ENCODE measurements at regions not wholly inside any gene's neighbourhood (a gene's known extent, or its start where the extent isn't known, plus 50 kb on each side); places are given as distances from the start of the nearest gene placed in this dataset.

- in situ Hi-C loops (cut with MboI) (no loop called here), intact Hi-C loops (cut with micrococcal nuclease; ENCODE audit: unreplicated experiment) (no loop called here)
- Histone ChIP-seq H3K4me3 (no peak overlapping the region), H3K9me3 (replicated peaks; ENCODE audit: control insufficient read depth, insufficient read depth, low read length) (no peaks in the 10 kb centered on the region), H3K27me3 (replicated peaks in 1 of 2; ENCODE audit: control insufficient read depth in 2 of 2, insufficient read depth in 2 of 2, low read length in 1 of 2) (no peaks in the 10 kb centered on the region), H3K36me3 (ENCODE audit: control insufficient read depth in 2 of 2, insufficient read depth in 2 of 2, low read length in 1 of 2) (no peaks in the 10 kb centered on the region), H3K4me1 (ENCODE audit: control insufficient read depth, insufficient read depth, low read length) (no peaks in the 10 kb centered on the region), H2AFZ (ENCODE audit: control insufficient read depth, low read depth, low read length) (no peak overlapping the region), H3K79me2 (ENCODE audit: control insufficient read depth, insufficient read depth, low read length) (no peaks in the 10 kb centered on the region), H3K27ac (ENCODE audit: control insufficient read depth, insufficient read depth) (no peak overlapping the region), H3K9ac (ENCODE audit: control insufficient read depth, insufficient read depth, low read length) (no peak overlapping the region), H4K20me1 (ENCODE audit: control insufficient read depth, insufficient read depth) (no peaks in the 10 kb centered on the region), H3K4me2 (ENCODE audit: control insufficient read depth, insufficient read depth) (no peak overlapping the region)
- no peak for ATAC-seq
- no TSS peak for BruUV-seq (replicated peaks)
- WGBS (ENCODE audit: insufficient coverage, insufficient replicate concordance, low lambda C conversion rate, missing lambda C conversion rate): 31% methylated on average over 4 of the region's 4 CpGs
- no peak for TF ChIP-seq RFX5 (IDR thresholded peaks at IDR 0.05; ENCODE audit: low read depth, low read length)
- no peak for TF ChIP-seq ZNF24 (IDR thresholded peaks at IDR 0.05)
- TF ChIP-seq POLR2AphosphoS5 (IDR thresholded peaks at IDR 0.05; ENCODE audit: low read length): no peak
- no peak for TF ChIP-seq E2F4 (IDR thresholded peaks at IDR 0.05; ENCODE audit: low read depth, low read length)
- no peak for TF ChIP-seq FOS (IDR thresholded peaks at IDR 0.05; ENCODE audit: borderline replicate concordance, extremely low read depth, insufficient read length)
- no peak for TF ChIP-seq STAT3 (IDR thresholded peaks at IDR 0.05; ENCODE audit: low read depth, low read length)
- no peak for TF ChIP-seq ELK1 (IDR thresholded peaks at IDR 0.05; ENCODE audit: low read depth, low read length)
- TF ChIP-seq RELA (IDR thresholded peaks at IDR 0.05; ENCODE audit: borderline replicate concordance, partially characterized antibody): no peak
- TF ChIP-seq ATF7 (IDR thresholded peaks at IDR 0.05; ENCODE audit: low read depth): no peak
- no peak for TF ChIP-seq PAX5 (IDR thresholded peaks at IDR 0.05; ENCODE audit: borderline replicate concordance, low read depth, low read length)
- TF ChIP-seq SMAD5 (IDR thresholded peaks at IDR 0.05; ENCODE audit: low read depth): no peak
- no peak for TF ChIP-seq EP300 (IDR thresholded peaks at IDR 0.05; ENCODE audit: borderline replicate concordance in 1 of 2, control insufficient read depth in 1 of 2, low read depth in 2 of 2, low read length in 2 of 2)
- no peak for TF ChIP-seq MTA3 (IDR thresholded peaks at IDR 0.05; ENCODE audit: borderline replicate concordance, low read length)
- TF ChIP-seq HDGF (IDR thresholded peaks at IDR 0.05): no peak
- no peak for FAIRE-seq
- ChIA-PET SMC1A (ENCODE audit: uncharacterized antibody, unreplicated experiment) (no interaction called here), CTCF (no interaction called here), RAD21 (ENCODE audit: unreplicated experiment) (no interaction called here), POLR2A (no interaction called here)
- no peak for DNase-seq (ENCODE audit: low read depth, low spot score)
Measured at GRCh38 chr10:35995485-35995884, 353.4 kb upstream of the FZD8 start.
